ENCODE measurements at regions not wholly inside any gene's neighbourhood (a gene's known extent, or its start where the extent isn't known, plus 50 kb on each side); places are given as distances from the start of the nearest gene placed in this dataset.

GRCh38 chr4:101418055-101418454, 70.7 kb upstream of the PPP3CA start (continued):
- TF ChIP-seq ATF6 (CRISPR knock-in tag; IDR thresholded peaks at IDR 0.05) (no peak), TEAD4 (CRISPR knock-in tag; IDR thresholded peaks at IDR 0.05) (no peak), ZNF425 (CRISPR knock-in tag; conservative IDR thresholded peaks at IDR 0.05) (no peak), KAT7 (CRISPR knock-in tag; IDR thresholded peaks at IDR 0.05; ENCODE audit: borderline replicate concordance) (no peak), ZNF416 (CRISPR knock-in tag; IDR thresholded peaks at IDR 0.05) (no peak)

- Mint-ChIP-seq H3K36me3 (no peaks in the 10 kb centered on the region), H3K27me3 (ENCODE audit: low read depth) (no peaks in the 10 kb centered on the region), H3K4me1 (peaks cover 26% of the 10 kb centered on the region), H3K4me3 (no peak overlapping the region), H3K27ac (no peak overlapping the region), H3K9me3 (peaks cover 4% of the 10 kb centered on the region)
- TF ChIP-seq CDX4 (CRISPR knock-in tag; IDR thresholded peaks at IDR 0.05; ENCODE audit: borderline replicate concordance), result no peak
- ATAC-seq (peak; percentile 72), DNase-seq (ENCODE audit: low spot score) (peak; percentile 28)
- ChIA-PET POLR2A (no interaction called here), CTCF (no interaction called here)
These were observed 69.7 kb upstream of the PPP3CA start for GRCh38 chr4:101417046-101417445.

GRCh38 chr4:101415962-101416361, 68.6 kb upstream of the PPP3CA start:
- no peaks in the 10 kb centered on the region for H3K27me3 Mint-ChIP-seq (ENCODE audit: low read depth)
- peaks cover 8% of the 10 kb centered on the region for H3K9me3 Mint-ChIP-seq
- POLR2A ChIA-PET, result no interaction called here
- ATAC-seq (no peak), DNase-seq (ENCODE audit: low spot score) (no peak)
- H3K4me1 Mint-ChIP-seq, result peaks cover 31% of the 10 kb centered on the region
- H3K4me3 Mint-ChIP-seq, result no peak overlapping the region
- TF ChIP-seq ZBTB43 (CRISPR knock-in tag; IDR thresholded peaks at IDR 0.05) (no peak), ZNF532 (CRISPR knock-in tag; IDR thresholded peaks at IDR 0.05; ENCODE audit: borderline replicate concordance) (no peak), E2F5 (CRISPR knock-in tag; IDR thresholded peaks at IDR 0.05) (no peak), PRRX2 (CRISPR knock-in tag; IDR thresholded peaks at IDR 0.05) (no peak), ZNF671 (CRISPR knock-in tag; IDR thresholded peaks at IDR 0.05) (no peak), HMGXB4 (CRISPR knock-in tag; IDR thresholded peaks at IDR 0.05) (no peak), NR2C2 (CRISPR knock-in tag; IDR thresholded peaks at IDR 0.05) (no peak), ETV6 (CRISPR knock-in tag; IDR thresholded peaks at IDR 0.05) (no peak), CTCF (IDR thresholded peaks at IDR 0.05) (no peak), IRF2 (CRISPR knock-in tag; IDR thresholded peaks at IDR 0.05; ENCODE audit: borderline replicate concordance, low read depth) (no peak)
- CTCF ChIA-PET, result no interaction called here
- 0 out of 2 replicates have a peak, but pooled peaks cover 3% of the 10 kb centered on the region for H3K36me3 Mint-ChIP-seq
- no peak overlapping the region for H3K27ac Mint-ChIP-seq
